Liver (tissue), 7 donors: ENCODE measurements at regions not wholly inside any gene's neighbourhood (a gene's known extent, or its start where the extent isn't known, plus 50 kb on each side); places are given as distances from the start of the nearest gene placed in this dataset.

Experiments used
- DNase-seq: peaks from one replicate; pipeline ENCODE4 v3.0.0-alpha.2; 2017; ENCODE audit warnings: low spot score
- H3K27ac ChIP-seq, 2 donors: one replicate each; pipeline ENCODE4 v1.7.0; 2013; ENCODE audit warnings: inconsistent platforms in 2 of 2, low read length in 2 of 2, control low read depth in 1 of 2, low read depth in 1 of 2, mild to moderate bottlenecking in 1 of 2
- H3K27me3 ChIP-seq, 4 donors: one replicate each; pipeline versions ENCODE4 v1.6.1 to v1.7.0; 2013; ENCODE audit warnings: low read length in 3 of 4, inconsistent platforms in 1 of 4, mild to moderate bottlenecking in 1 of 4, moderate library complexity in 1 of 4; ENCODE audit not compliant: control insufficient read depth in 4 of 4, insufficient read depth in 4 of 4
- H3K36me3 ChIP-seq, 4 donors: one replicate each; pipeline versions ENCODE4 v1.6.1 to v1.7.0; 2013; ENCODE audit warnings: low read length in 3 of 4, mild to moderate bottlenecking in 3 of 4, low read depth in 1 of 4, moderate library complexity in 1 of 4; ENCODE audit not compliant: control insufficient read depth in 4 of 4, insufficient read depth in 3 of 4
- H3K4me1 ChIP-seq, 4 donors: one replicate each; pipeline versions ENCODE4 v1.6.1 to v1.7.0; 2013; ENCODE audit warnings: low read length in 3 of 4, mild to moderate bottlenecking in 3 of 4, moderate library complexity in 1 of 4; ENCODE audit not compliant: control insufficient read depth in 4 of 4, insufficient read depth in 4 of 4
- H3K4me3 ChIP-seq, 3 donors: one replicate each; pipeline versions ENCODE4 v1.6.1 to v1.7.0; 2013; ENCODE audit warnings: low read length in 3 of 3, control low read depth in 1 of 3, low read depth in 1 of 3, mild to moderate bottlenecking in 1 of 3
- H3K9ac ChIP-seq, 2 donors: one replicate each; pipeline ENCODE4 v1.7.0; 2013; ENCODE audit warnings: low read length in 2 of 2, mild to moderate bottlenecking in 2 of 2, moderate library complexity in 2 of 2, control low read depth in 1 of 2, low read depth in 1 of 2
- H3K9me3 ChIP-seq, 4 donors: one replicate each; pipeline versions ENCODE4 v1.6.1 to v1.7.0; 2013; ENCODE audit warnings: low read length in 3 of 4; ENCODE audit not compliant: control insufficient read depth in 4 of 4
- EGR1 ChIP-seq, 2 donors: IDR thresholded peaks; 2 replicates each; pipeline ENCODE4 v1.6.1; 2016 to 2018; ENCODE audit warnings: antibody characterized with exemption in 2 of 2, low read depth in 2 of 2
- FOXA1 ChIP-seq: IDR thresholded peaks from 2 replicates; pipeline ENCODE4 v1.6.1; 2016; ENCODE audit warnings: antibody characterized with exemption
- FOXA2 ChIP-seq: IDR thresholded peaks from 2 replicates; pipeline ENCODE4 v1.6.1; 2016; ENCODE audit warnings: antibody characterized with exemption
- GABPA ChIP-seq, 2 donors: IDR thresholded peaks in 1 of 2; conservative IDR thresholded peaks in 1 of 2; 2 replicates each; pipeline ENCODE4 v1.6.1; 2016; ENCODE audit warnings: antibody characterized with exemption in 2 of 2, mild to moderate bottlenecking in 1 of 2, moderate library complexity in 1 of 2
- HNF4G ChIP-seq: IDR thresholded peaks from 2 replicates; pipeline ENCODE4 v1.6.1; 2016; ENCODE audit warnings: antibody characterized with exemption
- JUND ChIP-seq, 2 donors: IDR thresholded peaks; 2 replicates each; pipeline ENCODE4 v1.6.1; 2016; ENCODE audit warnings: antibody characterized with exemption in 2 of 2
- NR2F2 ChIP-seq: IDR thresholded peaks from 2 replicates; pipeline ENCODE4 v1.6.1; 2016; ENCODE audit warnings: antibody characterized with exemption
- RAD21 ChIP-seq, 2 donors: IDR thresholded peaks; 2 replicates each; pipeline ENCODE4 v1.6.1; 2016; ENCODE audit warnings: antibody characterized with exemption in 2 of 2, mild to moderate bottlenecking in 2 of 2
- SP1 ChIP-seq: IDR thresholded peaks from 2 replicates; pipeline ENCODE4 v1.6.1; 2018; ENCODE audit warnings: antibody characterized with exemption, mild to moderate bottlenecking
- YY1 ChIP-seq: IDR thresholded peaks from 2 replicates; pipeline ENCODE4 v1.6.1; 2016; ENCODE audit warnings: antibody characterized with exemption, mild to moderate bottlenecking
- WGBS: extraction: QIAGEN DNeasy Blood & Tissue Kit; methylation state at CpG from one replicate; pipeline ENCODE4 v1.1.7; 2013; 5-methylcytosine and 5-hydroxymethylcytosine counted together
- TF ChIP-seq, protein P1 (sequence below): IDR thresholded peaks from 2 replicates; pipeline ENCODE4 v1.6.1; 2016; ENCODE audit warnings: antibody characterized with exemption
- TF ChIP-seq, protein P2 (sequence below): IDR thresholded peaks from 2 replicates; pipeline ENCODE4 v1.6.1; 2016; ENCODE audit warnings: antibody characterized with exemption
- TF ChIP-seq, protein P3 (sequence below): IDR thresholded peaks from 2 replicates; pipeline ENCODE4 v1.6.1; 2016; ENCODE audit warnings: antibody characterized with exemption
- TF ChIP-seq, protein P4 (sequence below): IDR thresholded peaks from 2 replicates; pipeline ENCODE4 v1.6.1; 2016; ENCODE audit warnings: antibody characterized with exemption, mild to moderate bottlenecking
- donor health status: healthy.
- donor health status: healthy.
- donor health status: healthy.
- donor health status: healthy.

DNA sequence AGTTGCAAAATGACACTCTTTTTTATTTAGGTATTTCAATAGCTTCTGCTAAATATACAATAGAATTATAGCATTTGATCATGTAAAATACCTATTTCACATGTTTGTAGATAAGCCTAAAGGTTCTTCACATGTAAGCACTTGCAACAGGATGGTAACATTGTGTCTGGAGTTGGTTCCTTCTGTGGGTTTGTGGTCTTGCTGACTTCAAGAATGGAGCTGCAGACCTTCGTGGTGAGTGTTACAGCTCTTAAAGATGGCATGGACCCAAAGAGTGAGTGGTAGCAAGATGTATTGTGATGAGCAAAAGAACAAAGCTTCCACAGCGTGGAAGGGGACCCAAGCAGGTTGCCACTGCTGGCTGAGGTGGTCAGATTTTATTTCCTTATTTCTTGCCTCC lies 246.4 kb upstream of the PDGFD start (continued):
- TF ChIP-seq, protein P1, sequence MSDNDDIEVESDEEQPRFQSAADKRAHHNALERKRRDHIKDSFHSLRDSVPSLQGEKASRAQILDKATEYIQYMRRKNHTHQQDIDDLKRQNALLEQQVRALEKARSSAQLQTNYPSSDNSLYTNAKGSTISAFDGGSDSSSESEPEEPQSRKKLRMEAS, result no peak
- TF ChIP-seq HNF4G, result no peak

DNA sequence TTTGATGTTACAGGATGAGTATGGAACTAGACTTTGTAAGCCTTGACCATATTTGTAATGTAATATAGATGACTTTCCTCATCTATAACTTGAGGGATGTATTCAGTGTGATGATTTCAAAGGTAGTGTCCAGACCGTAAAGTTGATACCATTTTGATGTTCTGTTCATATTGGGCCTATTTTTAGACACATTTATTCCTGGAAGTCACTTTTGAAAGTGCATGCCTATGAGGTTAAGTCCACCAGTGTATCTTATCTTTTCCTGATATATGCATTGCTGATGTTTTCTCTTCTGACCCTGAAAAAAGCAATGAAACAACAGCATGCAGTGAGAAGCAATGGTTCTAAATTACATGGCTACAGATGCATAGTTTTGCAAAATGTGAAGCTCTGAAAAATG lies 244.7 kb upstream of the PDGFD start:
- H3K36me3 ChIP-seq, result no peaks in the 10 kb centered on the region
- DNase-seq, result no peak

DNA sequence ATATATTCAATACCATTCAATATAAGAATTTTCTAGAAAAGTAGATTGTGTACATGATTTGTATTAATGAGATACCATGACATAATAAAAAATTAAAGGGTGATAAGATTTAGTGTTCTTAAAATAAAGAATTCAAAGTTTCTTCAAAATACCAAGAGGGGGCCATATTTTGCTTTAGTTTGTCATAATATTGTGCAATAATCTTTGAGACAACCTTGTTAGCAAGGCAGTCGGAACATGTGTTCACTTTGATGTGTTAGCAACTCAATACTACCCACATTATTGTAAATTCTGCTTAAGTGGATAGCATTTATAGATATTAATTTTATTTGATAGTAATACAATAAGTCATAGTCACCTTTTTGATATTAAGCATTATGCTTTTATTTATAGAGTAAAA lies 241.3 kb upstream of the PDGFD start:
- TF ChIP-seq, protein P2, sequence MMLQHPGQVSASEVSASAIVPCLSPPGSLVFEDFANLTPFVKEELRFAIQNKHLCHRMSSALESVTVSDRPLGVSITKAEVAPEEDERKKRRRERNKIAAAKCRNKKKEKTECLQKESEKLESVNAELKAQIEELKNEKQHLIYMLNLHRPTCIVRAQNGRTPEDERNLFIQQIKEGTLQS, result no peak
- TF ChIP-seq, protein P1, result no peak
- TF ChIP-seq SP1 (no peak), YY1 (no peak), FOXA1 (no peak)
- no peaks in the 10 kb centered on the region for H3K36me3 ChIP-seq
- H3K9ac ChIP-seq, result no peak overlapping the region
- H3K27ac ChIP-seq, result no peak overlapping the region
- H3K4me1 ChIP-seq, result no peaks in the 10 kb centered on the region
- no peak for DNase-seq
- no peaks in the 10 kb centered on the region for H3K9me3 ChIP-seq
- no peak overlapping the region for H3K4me3 ChIP-seq
- WGBS, result 80% methylated on average over 1 of the region's 1 CpG
- no peaks in the 10 kb centered on the region for H3K27me3 ChIP-seq

More for the DNA sequence above, 244.7 kb upstream of the PDGFD start:
- TF ChIP-seq, protein P3, sequence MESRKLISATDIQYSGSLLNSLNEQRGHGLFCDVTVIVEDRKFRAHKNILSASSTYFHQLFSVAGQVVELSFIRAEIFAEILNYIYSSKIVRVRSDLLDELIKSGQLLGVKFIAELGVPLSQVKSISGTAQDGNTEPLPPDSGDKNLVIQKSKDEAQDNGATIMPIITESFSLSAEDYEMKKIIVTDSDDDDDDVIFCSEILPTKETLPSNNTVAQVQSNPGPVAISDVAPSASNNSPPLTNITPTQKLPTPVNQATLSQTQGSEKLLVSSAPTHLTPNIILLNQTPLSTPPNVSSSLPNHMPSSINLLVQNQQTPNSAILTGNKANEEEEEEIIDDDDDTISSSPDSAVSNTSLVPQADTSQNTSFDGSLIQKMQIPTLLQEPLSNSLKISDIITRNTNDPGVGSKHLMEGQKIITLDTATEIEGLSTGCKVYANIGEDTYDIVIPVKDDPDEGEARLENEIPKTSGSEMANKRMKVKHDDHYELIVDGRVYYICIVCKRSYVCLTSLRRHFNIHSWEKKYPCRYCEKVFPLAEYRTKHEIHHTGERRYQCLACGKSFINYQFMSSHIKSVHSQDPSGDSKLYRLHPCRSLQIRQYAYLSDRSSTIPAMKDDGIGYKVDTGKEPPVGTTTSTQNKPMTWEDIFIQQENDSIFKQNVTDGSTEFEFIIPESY, result no peak
- no peak for TF ChIP-seq JUND (IDR thresholded peaks at IDR 0.05)
- TF ChIP-seq, protein P2, result no peak
- TF ChIP-seq HNF4G, result no peak
- no peak for TF ChIP-seq NR2F2
- no peak for TF ChIP-seq GABPA (IDR thresholded peaks at IDR 0.05 in 1 of 2, conservative IDR thresholded peaks at IDR 0.05 in 1 of 2)
- TF ChIP-seq FOXA2, result no peak
- TF ChIP-seq, protein P4, sequence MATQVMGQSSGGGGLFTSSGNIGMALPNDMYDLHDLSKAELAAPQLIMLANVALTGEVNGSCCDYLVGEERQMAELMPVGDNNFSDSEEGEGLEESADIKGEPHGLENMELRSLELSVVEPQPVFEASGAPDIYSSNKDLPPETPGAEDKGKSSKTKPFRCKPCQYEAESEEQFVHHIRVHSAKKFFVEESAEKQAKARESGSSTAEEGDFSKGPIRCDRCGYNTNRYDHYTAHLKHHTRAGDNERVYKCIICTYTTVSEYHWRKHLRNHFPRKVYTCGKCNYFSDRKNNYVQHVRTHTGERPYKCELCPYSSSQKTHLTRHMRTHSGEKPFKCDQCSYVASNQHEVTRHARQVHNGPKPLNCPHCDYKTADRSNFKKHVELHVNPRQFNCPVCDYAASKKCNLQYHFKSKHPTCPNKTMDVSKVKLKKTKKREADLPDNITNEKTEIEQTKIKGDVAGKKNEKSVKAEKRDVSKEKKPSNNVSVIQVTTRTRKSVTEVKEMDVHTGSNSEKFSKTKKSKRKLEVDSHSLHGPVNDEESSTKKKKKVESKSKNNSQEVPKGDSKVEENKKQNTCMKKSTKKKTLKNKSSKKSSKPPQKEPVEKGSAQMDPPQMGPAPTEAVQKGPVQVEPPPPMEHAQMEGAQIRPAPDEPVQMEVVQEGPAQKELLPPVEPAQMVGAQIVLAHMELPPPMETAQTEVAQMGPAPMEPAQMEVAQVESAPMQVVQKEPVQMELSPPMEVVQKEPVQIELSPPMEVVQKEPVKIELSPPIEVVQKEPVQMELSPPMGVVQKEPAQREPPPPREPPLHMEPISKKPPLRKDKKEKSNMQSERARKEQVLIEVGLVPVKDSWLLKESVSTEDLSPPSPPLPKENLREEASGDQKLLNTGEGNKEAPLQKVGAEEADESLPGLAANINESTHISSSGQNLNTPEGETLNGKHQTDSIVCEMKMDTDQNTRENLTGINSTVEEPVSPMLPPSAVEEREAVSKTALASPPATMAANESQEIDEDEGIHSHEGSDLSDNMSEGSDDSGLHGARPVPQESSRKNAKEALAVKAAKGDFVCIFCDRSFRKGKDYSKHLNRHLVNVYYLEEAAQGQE, result no peak
- TF ChIP-seq RAD21 (IDR thresholded peaks at IDR 0.05), result no peak
- TF ChIP-seq EGR1 (IDR thresholded peaks at IDR 0.05; ENCODE audit: low read depth in 2 of 2), result no peak
- Histone ChIP-seq H3K27ac (no peak overlapping the region), H3K9me3 (no peaks in the 10 kb centered on the region), H3K4me1 (no peaks in the 10 kb centered on the region), H3K4me3 (no peak overlapping the region), H3K27me3 (no peaks in the 10 kb centered on the region), H3K9ac (no peak overlapping the region)
- WGBS, result 49% methylated on average over 1 of the region's 1 CpG
